MCF 10A (cell line): ENCODE measurements at regions not wholly inside any gene's neighbourhood (a gene's known extent, or its start where the extent isn't known, plus 50 kb on each side); places are given as distances from the start of the nearest gene placed in this dataset.

ENCODE experiments used
- BruUV-seq: library from RNA; stranded (reverse); fragments of 400-500 nt; replicated peaks from 2 replicates; lab custom pipeline; 2021; lab: Mats Ljungman, UMichigan
- CTCF ChIA-PET: fragments of 300-600 bp; sonication (Branson Sonifier 250); formaldehyde crosslinking; extraction: SDS; loops from one replicate; lab custom pipeline; 2021; ENCODE audit warnings: antibody characterized with exemption, inconsistent platforms; lab: Yijun Ruan, JAX
- POLR2A ChIA-PET: fragments of 300-600, 350-650 bp; sonication (Branson Sonifier 250); formaldehyde crosslinking; extraction: SDS; loops from one replicate; lab custom pipeline; 2020; ENCODE audit warnings: antibody characterized with exemption, inconsistent platforms; lab: Yijun Ruan, JAX
- DNase-seq: peaks from one replicate; pipeline ENCODE4 v3.0.0-alpha.2; 2018; ENCODE audit not compliant: unreplicated experiment
- H3K27ac Mint-ChIP-seq: one replicate; pipeline ENCODE4 v1.8.0; 2022; ENCODE audit warnings: mild to moderate bottlenecking, low read depth, mixed read lengths; ENCODE audit not compliant: unreplicated experiment
- H3K27me3 Mint-ChIP-seq: one replicate; pipeline ENCODE4 v1.8.0; 2022; ENCODE audit warnings: mixed read lengths; ENCODE audit not compliant: insufficient read depth, unreplicated experiment
- H3K36me3 Mint-ChIP-seq: one replicate; pipeline ENCODE4 v1.8.0; 2022; ENCODE audit warnings: mild to moderate bottlenecking, moderate library complexity, mixed read lengths; ENCODE audit not compliant: insufficient read depth, unreplicated experiment
- H3K4me1 Mint-ChIP-seq: one replicate; pipeline ENCODE4 v1.8.0; 2022; ENCODE audit warnings: mixed read lengths; ENCODE audit not compliant: insufficient read depth, unreplicated experiment
- H3K4me3 Mint-ChIP-seq: one replicate; pipeline ENCODE4 v1.8.0; 2022; ENCODE audit warnings: mild to moderate bottlenecking, moderate library complexity, mixed read lengths; ENCODE audit not compliant: unreplicated experiment
- H3K9me3 Mint-ChIP-seq: one replicate; pipeline ENCODE4 v1.8.0; 2022; ENCODE audit warnings: mixed read lengths; ENCODE audit not compliant: unreplicated experiment
- intact Hi-C: fragments of 100-400 bp; cut with micrococcal nuclease; formaldehyde crosslinking; loops from 2 replicates; pipeline ENCODE4 v1.14.1; 2022
- TF ChIP-seq, protein P1 (sequence below): fragments of 200-600 bp; IDR thresholded peaks from one replicate; pipeline ENCODE4 v1.8.0; 2022; ENCODE audit warnings: antibody characterized with exemption, mild to moderate bottlenecking; ENCODE audit not compliant: unreplicated experiment

DNA sequence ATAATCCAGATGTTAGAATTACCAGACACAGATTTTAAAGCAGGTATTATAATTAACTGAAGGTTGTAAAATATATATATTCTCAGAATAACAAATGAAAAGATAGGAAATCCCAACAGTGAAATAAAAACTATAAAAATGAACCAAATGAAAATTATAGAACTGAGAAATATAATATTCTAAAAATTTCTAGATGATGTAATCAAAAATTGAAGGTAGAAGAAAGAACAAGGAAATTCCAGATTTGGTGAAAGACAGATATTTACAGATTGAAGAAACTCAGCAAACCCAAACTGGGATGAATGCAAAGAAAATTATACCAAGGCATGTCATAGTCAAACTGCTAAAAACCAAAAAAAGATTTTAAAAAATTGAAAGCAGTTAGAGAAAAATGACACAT lies 729.4 kb downstream of the MATN1 start:
- ChIA-PET POLR2A (no interaction called here), CTCF (no interaction called here)
- no peaks in the 10 kb centered on the region for H3K36me3 Mint-ChIP-seq
- DNase-seq, result no peak
- H3K27me3 Mint-ChIP-seq, result no peaks in the 10 kb centered on the region
- intact Hi-C loops, result no loop called here
- no peak overlapping the region for H3K4me3 Mint-ChIP-seq
- TF ChIP-seq, protein P1, sequence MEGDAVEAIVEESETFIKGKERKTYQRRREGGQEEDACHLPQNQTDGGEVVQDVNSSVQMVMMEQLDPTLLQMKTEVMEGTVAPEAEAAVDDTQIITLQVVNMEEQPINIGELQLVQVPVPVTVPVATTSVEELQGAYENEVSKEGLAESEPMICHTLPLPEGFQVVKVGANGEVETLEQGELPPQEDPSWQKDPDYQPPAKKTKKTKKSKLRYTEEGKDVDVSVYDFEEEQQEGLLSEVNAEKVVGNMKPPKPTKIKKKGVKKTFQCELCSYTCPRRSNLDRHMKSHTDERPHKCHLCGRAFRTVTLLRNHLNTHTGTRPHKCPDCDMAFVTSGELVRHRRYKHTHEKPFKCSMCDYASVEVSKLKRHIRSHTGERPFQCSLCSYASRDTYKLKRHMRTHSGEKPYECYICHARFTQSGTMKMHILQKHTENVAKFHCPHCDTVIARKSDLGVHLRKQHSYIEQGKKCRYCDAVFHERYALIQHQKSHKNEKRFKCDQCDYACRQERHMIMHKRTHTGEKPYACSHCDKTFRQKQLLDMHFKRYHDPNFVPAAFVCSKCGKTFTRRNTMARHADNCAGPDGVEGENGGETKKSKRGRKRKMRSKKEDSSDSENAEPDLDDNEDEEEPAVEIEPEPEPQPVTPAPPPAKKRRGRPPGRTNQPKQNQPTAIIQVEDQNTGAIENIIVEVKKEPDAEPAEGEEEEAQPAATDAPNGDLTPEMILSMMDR, result no peak
- H3K27ac Mint-ChIP-seq, result no peak overlapping the region
- H3K4me1 Mint-ChIP-seq, result no peaks in the 10 kb centered on the region
- no TSS peak for BruUV-seq
- H3K9me3 Mint-ChIP-seq, result peaks cover 22% of the 10 kb centered on the region

GRCh38 chr1:29991815-29992214 lies 731.6 kb downstream of the MATN1 start:
- peaks cover 22% of the 10 kb centered on the region for H3K9me3 Mint-ChIP-seq
- ChIA-PET CTCF (no interaction called here), POLR2A (interaction anchor here (1.0 kb wide), 1 partner anchor 13 kb away, joined by 3 read pairs; no protein-coding TSS in a partner anchor)
- no peak overlapping the region for H3K4me3 Mint-ChIP-seq
- H3K36me3 Mint-ChIP-seq, result no peaks in the 10 kb centered on the region
- H3K27me3 Mint-ChIP-seq, result no peaks in the 10 kb centered on the region
- intact Hi-C loops, result no loop called here
- H3K4me1 Mint-ChIP-seq, result no peaks in the 10 kb centered on the region
- TF ChIP-seq, protein P1, result no peak
- H3K27ac Mint-ChIP-seq, result no peak overlapping the region
- no TSS peak for BruUV-seq
- no peak for DNase-seq

DNA sequence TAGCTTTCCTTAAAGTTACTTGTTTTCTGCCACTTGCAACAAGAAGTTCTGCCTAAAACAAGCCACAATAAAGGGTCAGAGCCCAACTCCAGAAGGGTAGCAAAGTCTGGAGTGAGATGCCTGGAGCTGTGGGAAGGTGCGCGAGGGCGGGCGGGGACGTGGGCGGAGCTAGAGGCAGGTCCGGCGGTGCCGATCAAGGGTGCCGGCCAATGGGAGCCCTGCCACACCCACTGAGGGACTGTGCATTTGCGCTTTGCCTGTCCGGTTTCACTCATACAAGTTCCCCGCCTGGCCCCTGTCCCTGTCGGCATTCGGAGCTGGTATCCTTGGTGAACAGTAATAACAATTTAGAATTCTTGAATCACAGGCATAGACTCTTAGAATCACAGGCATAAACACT lies 732.4 kb downstream of the MATN1 start:
- no peaks in the 10 kb centered on the region for H3K27me3 Mint-ChIP-seq
- intact Hi-C loops, result no loop called here
- H3K9me3 Mint-ChIP-seq, result peaks cover 18% of the 10 kb centered on the region
- ChIA-PET CTCF (no interaction called here), POLR2A (interaction anchor here (1.0 kb wide), 1 partner anchor 12 kb away, joined by 3 read pairs; no protein-coding TSS in a partner anchor)
- TF ChIP-seq, protein P1, result no peak
- H3K4me3 Mint-ChIP-seq, result no peak overlapping the region
- BruUV-seq, result no TSS peak
- peak; percentile 26 for DNase-seq
- no peaks in the 10 kb centered on the region for H3K36me3 Mint-ChIP-seq
- no peak overlapping the region for H3K27ac Mint-ChIP-seq
- H3K4me1 Mint-ChIP-seq, result no peaks in the 10 kb centered on the region

DNA sequence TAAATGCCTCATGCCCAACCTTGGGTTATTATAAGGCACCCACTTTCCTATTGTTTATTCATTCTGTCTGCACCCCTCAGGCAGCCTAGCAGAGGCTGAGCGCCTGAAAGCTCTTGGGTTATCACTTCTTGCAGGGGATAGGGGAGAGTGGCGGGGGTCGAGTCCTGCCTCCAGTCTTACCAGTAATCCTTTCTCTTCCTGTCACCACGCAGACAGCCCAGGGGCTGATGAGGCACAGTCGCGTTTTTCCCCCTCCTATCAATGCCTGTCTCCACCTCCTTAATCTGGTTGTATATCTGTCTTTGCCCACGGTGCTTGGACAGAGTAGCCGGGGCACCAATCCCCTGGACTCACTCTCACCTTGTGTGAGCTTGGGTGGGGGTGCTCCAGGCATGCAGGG lies 733.1 kb downstream of the MATN1 start:
- no peaks in the 10 kb centered on the region for H3K27me3 Mint-ChIP-seq
- DNase-seq, result no peak
- BruUV-seq, result no TSS peak
- intact Hi-C loops, result no loop called here
- no peaks in the 10 kb centered on the region for H3K4me1 Mint-ChIP-seq
- H3K4me3 Mint-ChIP-seq, result no peak overlapping the region
- H3K36me3 Mint-ChIP-seq, result no peaks in the 10 kb centered on the region
- TF ChIP-seq, protein P1, result no peak
- no peak overlapping the region for H3K27ac Mint-ChIP-seq
- POLR2A ChIA-PET, result interaction anchor here (0.6 kb wide), 1 partner anchor 92 kb away, joined by 3 read pairs; no protein-coding TSS in a partner anchor
- H3K9me3 Mint-ChIP-seq, result peaks cover 11% of the 10 kb centered on the region
- CTCF ChIA-PET, result no interaction called here
